ENCODE measurements at regions not wholly inside any gene's neighbourhood (a gene's known extent, or its start where the extent isn't known, plus 50 kb on each side); places are given as distances from the start of the nearest gene placed in this dataset.

GRCh38 chr9:107992271-107992670, 502.7 kb upstream of the KLF4 start:
- no peaks in the 10 kb centered on the region for H3K27me3 Mint-ChIP-seq
- CTCF ChIA-PET, result no interaction called here
- intact Hi-C loops (cut with micrococcal nuclease), result no loop called here
- DNase-seq, result no peak
- POLR2A ChIA-PET, result no interaction called here
- H3K36me3 Mint-ChIP-seq, result no peaks in the 10 kb centered on the region
- H3K9me3 Mint-ChIP-seq, result no peaks in the 10 kb centered on the region
- H3K4me3 Mint-ChIP-seq, result no peak overlapping the region
- no peak overlapping the region for H3K27ac Mint-ChIP-seq
- H3K4me1 Mint-ChIP-seq (ENCODE audit: low read depth), result no peaks in the 10 kb centered on the region

GRCh38 chr9:107991581-107991980, 502.0 kb upstream of the KLF4 start:
- Mint-ChIP-seq H3K4me1 (ENCODE audit: low read depth) (no peaks in the 10 kb centered on the region), H3K9me3 (no peaks in the 10 kb centered on the region), H3K27me3 (no peaks in the 10 kb centered on the region), H3K36me3 (no peaks in the 10 kb centered on the region), H3K27ac (no peak overlapping the region), H3K4me3 (no peak overlapping the region)
- ChIA-PET CTCF (no interaction called here), POLR2A (no interaction called here)
- intact Hi-C loops (cut with micrococcal nuclease), result no loop called here
- no peak for DNase-seq

GRCh38 chr9:107989544-107989943, 500.0 kb upstream of the KLF4 start:
- H3K9me3 Mint-ChIP-seq, result no peaks in the 10 kb centered on the region
- H3K4me1 Mint-ChIP-seq (ENCODE audit: low read depth), result no peaks in the 10 kb centered on the region
- CTCF ChIA-PET, result interaction anchor here (1.0 kb wide), 1 partner anchor 18 kb away, joined by 3 read pairs; no protein-coding TSS in a partner anchor
- no peak overlapping the region for H3K27ac Mint-ChIP-seq
- intact Hi-C loops (cut with micrococcal nuclease), result no loop called here
- H3K4me3 Mint-ChIP-seq, result no peak overlapping the region
- H3K27me3 Mint-ChIP-seq, result no peaks in the 10 kb centered on the region
- no peaks in the 10 kb centered on the region for H3K36me3 Mint-ChIP-seq
- POLR2A ChIA-PET, result no interaction called here
- no peak for DNase-seq

DNA sequence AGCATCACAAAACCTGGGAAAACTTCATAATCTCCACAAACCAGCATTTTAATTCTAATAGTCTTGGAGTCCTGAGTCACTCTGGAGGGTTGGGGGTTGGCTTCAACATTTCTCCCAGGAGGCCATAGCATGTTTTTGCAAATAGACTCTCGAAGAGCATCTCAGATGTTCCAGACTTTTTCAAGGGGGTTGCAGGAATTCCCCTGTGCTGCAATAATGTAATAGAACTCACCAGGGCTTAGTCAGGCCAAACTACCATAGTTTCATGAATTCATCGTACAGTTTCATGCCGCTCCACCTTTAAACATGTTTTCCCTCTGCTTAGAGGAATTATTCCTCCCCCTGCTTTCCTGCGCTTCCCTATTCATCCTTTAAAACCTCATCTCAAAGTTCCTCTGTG, 499.5 kb upstream of the KLF4 start:
- H3K27me3 Mint-ChIP-seq, result no peaks in the 10 kb centered on the region
- POLR2A ChIA-PET, result no interaction called here
- intact Hi-C loops (cut with micrococcal nuclease), result no loop called here
- CTCF ChIA-PET, result interaction anchor here (1.0 kb wide), 1 partner anchor 19 kb away, joined by 3 read pairs; no protein-coding TSS in a partner anchor
- no peak overlapping the region for H3K27ac Mint-ChIP-seq
- no peak for DNase-seq
- no peaks in the 10 kb centered on the region for H3K4me1 Mint-ChIP-seq (ENCODE audit: low read depth)
- H3K4me3 Mint-ChIP-seq, result no peak overlapping the region
- H3K36me3 Mint-ChIP-seq, result no peaks in the 10 kb centered on the region
- H3K9me3 Mint-ChIP-seq, result no peaks in the 10 kb centered on the region

DNA sequence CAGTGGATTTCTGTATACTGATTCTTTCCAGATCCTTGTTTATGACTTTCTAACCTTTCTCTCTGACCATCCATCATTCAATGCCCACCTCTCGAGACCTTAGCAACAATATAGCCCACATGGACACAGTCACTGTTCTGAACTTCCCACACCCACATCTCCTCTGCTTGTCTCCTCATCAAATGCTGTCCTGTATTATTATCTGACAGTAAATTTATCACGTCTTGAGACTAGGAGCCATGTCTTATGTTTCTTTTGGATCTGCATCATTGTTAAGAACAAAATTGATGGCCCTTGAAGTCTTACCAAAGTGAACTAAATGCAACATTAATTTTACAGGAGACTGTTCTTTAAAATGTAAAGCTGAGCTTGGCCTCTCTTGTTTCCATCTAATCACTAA, 495.4 kb upstream of the KLF4 start:
- Mint-ChIP-seq H3K36me3 (no peaks in the 10 kb centered on the region), H3K4me1 (ENCODE audit: low read depth) (no peaks in the 10 kb centered on the region), H3K27me3 (no peaks in the 10 kb centered on the region), H3K9me3 (no peaks in the 10 kb centered on the region), H3K27ac (no peak overlapping the region), H3K4me3 (no peak overlapping the region)
- DNase-seq, result no peak
- intact Hi-C loops (cut with micrococcal nuclease), result no loop called here
- ChIA-PET CTCF (no interaction called here), POLR2A (no interaction called here)

DNA sequence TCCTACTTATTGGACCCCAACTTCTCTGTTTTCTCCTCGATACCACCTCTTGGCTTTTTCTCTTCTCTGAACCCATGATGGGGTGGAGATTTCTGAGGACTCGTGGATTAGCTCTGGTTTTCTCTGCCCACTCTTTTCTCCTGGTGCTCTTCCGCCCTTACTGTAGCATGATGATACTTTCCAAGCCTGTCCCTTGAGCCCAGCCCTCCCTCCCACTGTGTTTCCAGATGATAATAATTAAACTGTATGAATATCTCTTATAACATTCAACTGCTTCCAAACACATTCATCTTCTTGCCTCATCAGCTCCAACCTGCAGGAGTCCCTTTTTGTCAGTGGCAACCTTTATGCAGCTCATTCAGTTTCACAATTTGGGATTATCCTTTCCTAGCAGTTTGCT, 494.2 kb upstream of the KLF4 start:
- CTCF ChIA-PET, result no interaction called here
- Mint-ChIP-seq H3K4me3 (no peak overlapping the region), H3K4me1 (ENCODE audit: low read depth) (no peaks in the 10 kb centered on the region), H3K27me3 (no peaks in the 10 kb centered on the region), H3K36me3 (no peaks in the 10 kb centered on the region), H3K27ac (no peak overlapping the region), H3K9me3 (no peaks in the 10 kb centered on the region)
- no peak for DNase-seq
- intact Hi-C loops (cut with micrococcal nuclease), result no loop called here
- POLR2A ChIA-PET, result no interaction called here

DNA sequence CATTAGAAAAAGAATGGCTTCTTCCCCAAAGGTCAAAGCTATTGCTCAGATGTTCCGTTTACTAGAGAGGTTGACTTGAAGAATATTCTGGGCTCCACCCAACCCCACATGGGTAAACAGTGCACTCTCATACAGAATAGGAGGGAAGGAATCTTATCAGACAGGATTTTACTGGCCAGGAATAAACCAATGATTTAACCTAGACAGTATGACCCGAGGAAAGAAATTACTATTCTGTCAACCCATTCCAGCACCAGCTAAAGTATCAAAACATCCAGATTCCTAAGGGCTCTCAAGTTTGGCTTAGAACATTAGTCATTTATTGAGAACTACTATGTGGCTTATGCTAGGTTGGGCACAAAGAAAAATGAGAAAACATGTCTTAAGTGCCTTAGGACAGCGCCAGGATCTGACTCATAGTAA, 493.6 kb upstream of the KLF4 start:
- intact Hi-C loops (cut with micrococcal nuclease), result no loop called here
- ChIA-PET POLR2A (no interaction called here), CTCF (no interaction called here)
- DNase-seq, result no peak
- Mint-ChIP-seq H3K27ac (no peak overlapping the region), H3K27me3 (no peaks in the 10 kb centered on the region), H3K36me3 (no peaks in the 10 kb centered on the region), H3K4me3 (no peak overlapping the region), H3K4me1 (ENCODE audit: low read depth) (no peaks in the 10 kb centered on the region), H3K9me3 (no peaks in the 10 kb centered on the region)

DNA sequence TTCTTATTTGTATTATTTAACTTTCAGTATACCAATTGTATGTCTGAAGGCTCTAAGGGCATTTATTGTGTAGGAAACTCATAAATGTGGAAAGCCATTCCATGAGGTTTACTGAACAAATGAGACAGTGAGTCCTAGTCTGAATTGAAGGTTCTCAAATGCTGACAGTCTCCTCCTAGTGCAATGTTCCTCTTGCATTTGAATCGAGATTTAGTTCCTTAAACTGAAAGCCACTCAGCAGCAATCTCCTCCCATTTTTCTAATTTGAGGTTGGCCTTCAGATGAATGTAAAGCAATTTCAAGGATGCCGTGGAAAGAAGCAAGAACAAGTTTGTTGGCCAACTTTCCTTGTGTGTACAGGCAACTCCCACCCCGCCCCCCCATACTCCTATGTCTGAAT, 493.2 kb upstream of the KLF4 start:
- no peak overlapping the region for H3K4me3 Mint-ChIP-seq
- no peaks in the 10 kb centered on the region for H3K36me3 Mint-ChIP-seq
- intact Hi-C loops (cut with micrococcal nuclease), result no loop called here
- H3K27me3 Mint-ChIP-seq, result no peaks in the 10 kb centered on the region
- CTCF ChIA-PET, result no interaction called here
- DNase-seq, result no peak
- H3K27ac Mint-ChIP-seq, result no peak overlapping the region
- no peaks in the 10 kb centered on the region for H3K4me1 Mint-ChIP-seq (ENCODE audit: low read depth)
- H3K9me3 Mint-ChIP-seq, result no peaks in the 10 kb centered on the region
- POLR2A ChIA-PET, result no interaction called here

DNA sequence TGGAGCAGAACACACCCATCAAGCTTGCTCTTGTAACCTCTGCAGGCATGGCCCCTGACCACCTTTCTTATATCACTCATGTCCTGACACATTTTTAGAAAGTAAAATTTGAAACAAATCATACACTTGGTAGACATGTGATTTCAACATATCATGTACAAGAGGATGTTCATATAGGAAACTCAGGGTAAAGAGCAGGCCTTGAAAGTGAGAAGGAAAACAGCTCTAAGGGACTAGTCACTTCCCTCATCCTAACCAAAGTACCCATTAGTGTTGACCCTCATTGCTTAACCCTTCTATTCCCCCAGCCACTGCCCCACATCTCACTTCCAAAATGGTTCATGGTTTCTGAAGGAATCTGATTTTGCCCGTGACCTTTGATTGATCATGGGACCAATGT, 492.4 kb upstream of the KLF4 start:
- Mint-ChIP-seq H3K4me3 (no peak overlapping the region), H3K27me3 (no peaks in the 10 kb centered on the region), H3K9me3 (no peaks in the 10 kb centered on the region), H3K4me1 (ENCODE audit: low read depth) (no peaks in the 10 kb centered on the region), H3K36me3 (no peaks in the 10 kb centered on the region), H3K27ac (no peak overlapping the region)
- ChIA-PET POLR2A (no interaction called here), CTCF (no interaction called here)
- no peak for DNase-seq
- intact Hi-C loops (cut with micrococcal nuclease), result no loop called here

DNA sequence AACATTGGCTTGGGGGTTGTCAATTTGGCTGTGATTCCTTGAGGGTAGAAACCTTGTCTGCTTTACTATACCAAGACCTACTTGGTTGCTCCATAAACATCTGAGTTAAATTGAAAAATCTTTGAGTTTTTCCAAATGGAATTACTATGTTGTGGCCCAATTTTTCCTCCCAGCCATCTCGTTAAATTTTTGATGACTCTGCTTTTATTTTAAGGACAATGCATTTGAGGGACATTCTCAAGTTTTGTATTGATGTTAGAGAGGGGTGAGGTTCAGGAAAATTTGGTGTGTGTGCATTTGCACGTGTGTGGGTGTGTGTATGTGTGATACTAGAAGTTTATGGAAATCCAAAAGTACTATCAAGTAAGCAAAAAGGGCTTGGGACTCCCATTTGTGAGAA, 491.4 kb upstream of the KLF4 start:
- POLR2A ChIA-PET, result no interaction called here
- CTCF ChIA-PET, result no interaction called here
- Mint-ChIP-seq H3K9me3 (no peaks in the 10 kb centered on the region), H3K36me3 (no peaks in the 10 kb centered on the region), H3K4me3 (no peak overlapping the region), H3K4me1 (ENCODE audit: low read depth) (no peaks in the 10 kb centered on the region), H3K27ac (no peak overlapping the region), H3K27me3 (no peaks in the 10 kb centered on the region)
- intact Hi-C loops (cut with micrococcal nuclease), result no loop called here
- no peak for DNase-seq

GRCh38 chr9:107976767-107977166, 487.2 kb upstream of the KLF4 start:
- Mint-ChIP-seq H3K4me1 (ENCODE audit: low read depth) (no peaks in the 10 kb centered on the region), H3K27ac (no peak overlapping the region), H3K9me3 (no peaks in the 10 kb centered on the region), H3K27me3 (no peaks in the 10 kb centered on the region), H3K4me3 (no peak overlapping the region), H3K36me3 (no peaks in the 10 kb centered on the region)
- ChIA-PET CTCF (no interaction called here), POLR2A (no interaction called here)
- no peak for DNase-seq
- intact Hi-C loops (cut with micrococcal nuclease), result no loop called here

GRCh38 chr9:107975426-107976010, 485.9 kb upstream of the KLF4 start:
- POLR2A ChIA-PET, result no interaction called here
- intact Hi-C loops (cut with micrococcal nuclease), result no loop called here

GRCh38 chr9:107973451-107973850, 483.9 kb upstream of the KLF4 start:
- POLR2A ChIA-PET, result no interaction called here

More at GRCh38 chr9:107975426-107976010, 485.9 kb upstream of the KLF4 start:
- Mint-ChIP-seq H3K27me3 (no peaks in the 10 kb centered on the region), H3K4me3 (no peak overlapping the region), H3K27ac (no peak overlapping the region), H3K9me3 (no peaks in the 10 kb centered on the region), H3K36me3 (no peaks in the 10 kb centered on the region), H3K4me1 (ENCODE audit: low read depth) (no peaks in the 10 kb centered on the region)
- CTCF ChIA-PET, result no interaction called here
- DNase-seq, result no peak

GRCh38 chr9:107972346-107972745, 482.8 kb upstream of the KLF4 start:
- H3K27me3 Mint-ChIP-seq, result no peaks in the 10 kb centered on the region
- DNase-seq, result no peak
- no peak overlapping the region for H3K4me3 Mint-ChIP-seq
- POLR2A ChIA-PET, result no interaction called here
- no peaks in the 10 kb centered on the region for H3K36me3 Mint-ChIP-seq
- no peaks in the 10 kb centered on the region for H3K4me1 Mint-ChIP-seq (ENCODE audit: low read depth)
- CTCF ChIA-PET, result interaction anchor here (0.7 kb wide), 1 partner anchor 8 kb away, joined by 3 read pairs; no protein-coding TSS in a partner anchor
- peaks cover 3% of the 10 kb centered on the region for H3K9me3 Mint-ChIP-seq
- intact Hi-C loops (cut with micrococcal nuclease), result no loop called here
- no peak overlapping the region for H3K27ac Mint-ChIP-seq

More at GRCh38 chr9:107973451-107973850, 483.9 kb upstream of the KLF4 start:
- intact Hi-C loops (cut with micrococcal nuclease), result no loop called here
- CTCF ChIA-PET, result no interaction called here
- Mint-ChIP-seq H3K27ac (no peak overlapping the region), H3K36me3 (no peaks in the 10 kb centered on the region), H3K27me3 (no peaks in the 10 kb centered on the region), H3K4me3 (no peak overlapping the region), H3K4me1 (ENCODE audit: low read depth) (no peaks in the 10 kb centered on the region), H3K9me3 (no peaks in the 10 kb centered on the region)
- no peak for DNase-seq
